ENCODE measurements at regions not wholly inside any gene's neighbourhood (a gene's known extent, or its start where the extent isn't known, plus 50 kb on each side); places are given as distances from the start of the nearest gene placed in this dataset.

DNA sequence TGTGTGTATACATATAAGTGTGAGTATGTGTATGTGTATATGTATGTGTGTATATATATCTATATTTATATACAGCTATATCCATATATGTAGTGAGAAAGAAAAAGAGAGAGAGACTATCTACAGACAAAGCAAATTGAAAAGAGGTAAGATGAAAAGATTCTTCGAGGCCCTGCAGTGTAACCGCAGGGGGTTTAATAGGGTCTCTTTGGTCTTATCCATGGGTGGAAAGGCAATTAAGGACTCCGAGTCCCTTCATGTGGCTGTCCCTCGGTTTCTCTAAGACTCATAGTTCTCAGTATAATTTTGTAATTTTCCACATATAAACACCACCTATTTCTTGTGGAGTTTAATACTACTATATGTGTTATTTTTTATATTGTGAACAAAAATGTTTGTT is 50.6 kb upstream of the JAZF1 start:
- no peak for DNase-seq (ENCODE audit: low spot score)

- DNase-seq (ENCODE audit: low spot score), result no peak
Observed at GRCh38 chr7:28236560-28236959, 56.0 kb upstream of the JAZF1 start.

DNA sequence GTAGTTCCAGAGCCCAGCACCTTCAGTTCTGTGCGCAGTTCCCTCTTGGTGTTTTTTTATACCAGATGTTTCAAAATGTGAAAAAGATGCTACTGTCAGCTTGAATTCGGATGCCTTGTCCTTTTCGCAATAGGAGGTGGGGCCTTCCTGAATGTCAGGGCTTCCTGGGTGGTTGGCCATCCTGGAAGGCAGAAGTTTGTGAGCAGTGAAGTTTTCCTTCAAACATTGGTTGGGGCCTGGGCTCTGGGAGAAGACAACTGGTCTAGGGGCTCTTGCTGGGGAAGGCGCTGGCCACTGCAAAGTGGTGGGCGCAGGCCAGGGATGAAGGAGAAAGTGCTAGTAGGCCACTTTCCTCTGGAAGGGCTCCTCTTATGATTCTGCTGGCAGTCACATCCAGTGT is 56.8 kb upstream of the JAZF1 start:
- no peak for DNase-seq (ENCODE audit: low spot score)

DNA sequence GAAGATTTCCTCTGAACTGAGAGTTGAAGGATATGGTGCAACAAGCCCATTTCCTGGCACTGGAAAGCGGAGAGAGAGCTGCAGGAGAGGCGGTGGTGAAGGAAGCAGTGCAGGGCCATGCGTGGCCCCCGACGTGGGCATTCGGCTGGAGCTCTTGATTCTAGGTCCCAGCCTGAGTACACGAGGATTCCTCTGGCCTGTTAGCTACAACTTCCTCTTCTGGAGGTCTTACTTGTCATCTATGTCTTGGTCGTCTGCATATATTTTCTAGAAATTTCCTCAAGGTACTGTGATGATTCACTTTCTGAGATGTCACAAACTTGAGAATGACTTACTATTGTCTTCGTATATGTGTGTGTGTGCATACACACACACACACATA is 59.2 kb upstream of the JAZF1 start:
- no peak for DNase-seq (ENCODE audit: low spot score)

DNA sequence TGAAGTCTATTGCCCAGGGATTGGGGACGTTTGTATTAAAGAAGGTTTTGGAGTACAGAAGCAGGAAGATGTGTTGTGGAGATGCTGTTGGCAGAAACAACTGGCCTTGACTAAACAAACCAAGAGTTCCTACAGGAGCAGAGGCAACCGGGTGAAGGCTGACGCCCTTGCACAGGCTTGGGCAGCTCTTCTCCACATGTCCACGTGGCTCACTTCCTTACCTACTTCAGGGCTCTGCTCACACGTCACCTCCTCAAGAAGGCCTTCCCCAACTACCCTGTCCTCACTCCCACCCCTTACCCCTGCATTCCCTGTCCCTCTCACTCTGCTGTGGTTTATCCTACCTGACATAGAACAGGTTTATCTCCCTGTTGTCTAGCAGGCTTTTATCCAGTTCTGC is 59.9 kb upstream of the JAZF1 start:
- no peak for DNase-seq (ENCODE audit: low spot score)

- DNase-seq (ENCODE audit: low spot score), result no peak
Observed at GRCh38 chr7:28243861-28244260, 63.3 kb upstream of the JAZF1 start.

DNA sequence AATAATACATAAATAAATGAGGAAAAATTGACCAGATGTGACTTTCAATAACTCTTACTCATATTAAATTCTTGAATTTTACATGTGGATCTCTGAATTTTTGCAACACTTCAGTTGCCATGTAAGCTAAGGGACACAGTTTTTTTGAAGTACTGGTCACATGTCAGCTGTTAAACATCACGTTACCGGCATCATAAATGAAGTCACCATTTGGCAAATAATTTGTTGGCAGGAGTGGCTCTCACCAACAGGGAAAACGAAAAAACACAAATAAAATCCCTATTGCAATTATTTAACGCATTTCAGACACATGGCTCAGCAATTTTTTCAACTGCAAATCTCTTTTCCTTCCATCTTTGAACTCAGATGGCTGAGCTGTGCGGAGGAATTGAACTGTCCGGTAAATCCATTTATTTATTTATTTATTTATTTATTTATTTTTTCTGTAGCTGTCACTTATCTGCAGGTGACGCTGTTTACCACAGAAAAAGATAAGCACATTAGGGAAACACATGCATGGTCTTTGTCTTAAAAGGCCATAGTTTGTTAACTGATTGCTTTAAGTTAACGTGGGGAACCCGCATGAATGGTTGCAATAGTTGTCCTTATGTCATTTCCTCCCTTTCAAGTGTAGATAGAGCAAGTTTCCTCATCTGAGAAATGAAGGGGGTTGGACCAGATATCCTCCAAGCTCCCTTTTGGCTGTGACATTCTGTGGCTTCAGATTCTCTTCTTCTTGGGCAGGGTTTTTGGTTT is 64.7 kb upstream of the JAZF1 start:
- DNase-seq (ENCODE audit: low spot score), result no peak

DNA sequence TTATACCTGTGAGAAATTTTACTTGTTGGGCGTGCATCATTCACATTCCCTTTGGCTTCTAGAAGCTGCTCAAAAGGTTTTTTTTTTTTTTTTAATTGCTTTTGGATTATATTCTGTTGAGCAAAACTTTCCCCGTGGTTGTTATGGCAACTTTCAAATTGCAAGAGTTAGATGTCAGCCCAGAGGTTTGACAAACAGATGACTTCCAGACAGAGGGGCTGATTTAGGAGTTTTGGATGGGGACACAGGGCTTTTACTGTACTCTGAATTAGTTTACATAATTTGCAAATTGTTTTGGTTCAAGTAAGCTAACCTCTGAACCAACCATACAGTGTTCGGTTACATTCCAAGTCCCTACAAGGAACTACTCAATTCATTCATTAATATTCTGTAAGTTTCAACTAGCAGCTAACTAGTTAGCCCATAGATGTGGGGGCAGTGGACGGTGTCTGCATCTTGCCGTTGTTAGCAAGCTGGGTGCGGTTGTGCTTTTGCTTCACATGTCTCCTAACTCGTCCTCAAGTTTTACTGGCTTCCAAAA is 66.4 kb upstream of the JAZF1 start:
- no peak for DNase-seq (ENCODE audit: low spot score)

DNA sequence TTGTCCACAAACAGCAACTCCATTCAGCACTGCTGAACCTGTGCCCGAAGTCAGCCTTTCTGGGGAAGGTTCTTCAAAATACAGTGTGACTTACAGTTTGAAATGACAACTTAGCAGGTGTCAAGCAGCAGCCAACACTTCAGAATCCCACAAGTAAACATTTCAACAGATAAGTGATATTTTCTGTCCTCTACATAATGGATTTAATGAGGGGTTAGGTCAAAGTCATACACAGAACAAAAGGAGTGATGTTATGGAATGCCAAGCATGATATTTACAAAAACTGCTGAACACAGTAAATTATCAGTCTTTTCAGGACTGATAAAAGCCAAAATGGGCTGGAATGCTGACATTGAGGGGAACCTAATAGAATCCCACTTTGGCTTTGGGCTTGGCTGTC is 77.6 kb upstream of the JAZF1 start:
- no peak for DNase-seq (ENCODE audit: low spot score)

DNA sequence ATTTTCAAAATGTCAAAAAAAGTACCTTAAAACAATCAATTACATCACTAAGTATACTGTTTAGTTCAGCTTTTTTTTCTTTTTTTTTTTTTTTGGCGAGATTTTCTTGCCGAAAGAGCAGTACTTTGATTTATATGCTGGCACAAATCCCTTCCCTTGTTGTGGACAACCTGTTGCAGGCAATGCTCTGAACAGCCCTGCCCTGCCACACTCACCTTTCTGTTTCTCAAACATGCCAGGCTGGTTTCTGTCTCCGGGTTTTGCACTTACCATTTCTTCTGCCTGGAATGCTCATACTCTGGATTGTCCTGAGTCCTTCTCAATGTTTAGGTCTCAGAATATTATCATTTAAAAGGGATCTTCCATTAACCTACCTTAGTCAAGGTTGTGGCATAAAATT is 80.4 kb upstream of the JAZF1 start:
- no peak for DNase-seq (ENCODE audit: low spot score)

DNA sequence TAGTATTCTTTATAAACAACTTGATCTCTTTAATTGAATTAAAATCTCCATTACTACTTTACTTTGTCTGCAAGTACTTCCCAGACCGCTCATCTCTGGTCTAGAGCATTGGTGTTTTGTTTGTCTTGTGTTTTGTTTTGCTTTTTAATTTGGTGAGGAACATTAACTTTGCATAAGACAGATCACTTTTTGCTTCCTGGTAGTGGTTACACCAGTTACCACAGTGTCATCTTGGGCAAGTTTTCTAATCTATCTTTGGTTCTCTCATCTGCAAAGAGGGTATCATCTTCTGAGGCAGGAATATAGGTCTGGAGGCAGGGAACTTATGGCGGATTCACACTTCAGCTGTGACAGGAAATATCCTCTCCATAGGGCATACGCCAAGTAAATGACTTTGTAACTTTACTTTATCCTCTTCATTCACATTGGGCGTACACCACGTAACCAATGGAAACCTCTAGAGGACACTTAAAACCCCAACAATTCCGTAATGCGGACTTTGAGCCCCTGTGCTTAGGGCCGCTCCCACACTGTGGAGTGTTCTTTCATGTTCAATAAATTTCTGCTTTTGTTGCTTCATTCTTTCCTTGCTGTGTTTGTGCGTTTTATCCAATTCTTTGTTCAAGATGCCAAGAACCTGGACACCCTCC is 83.2 kb upstream of the JAZF1 start:
- DNase-seq (ENCODE audit: low spot score), result no peak

DNA sequence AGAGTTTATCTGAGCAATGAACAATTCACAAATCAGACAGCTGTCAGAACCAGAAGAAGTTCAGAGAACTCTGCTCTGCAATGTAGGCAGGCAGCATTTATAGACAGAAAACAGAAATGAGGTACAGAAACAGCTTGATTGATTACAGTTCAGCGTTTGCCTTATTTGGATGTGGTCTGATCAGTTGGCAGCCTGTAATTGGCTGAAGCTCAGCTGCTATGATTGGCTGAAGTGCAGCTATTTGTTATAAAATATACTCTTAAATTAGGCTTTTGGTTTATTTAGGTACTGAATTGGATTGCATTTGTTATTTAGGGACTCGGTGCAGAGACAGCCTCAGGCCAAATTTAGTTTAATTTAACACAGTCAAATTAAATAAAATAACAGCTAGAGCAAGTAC is 85.8 kb upstream of the JAZF1 start:
- no peak for DNase-seq (ENCODE audit: low spot score)

DNA sequence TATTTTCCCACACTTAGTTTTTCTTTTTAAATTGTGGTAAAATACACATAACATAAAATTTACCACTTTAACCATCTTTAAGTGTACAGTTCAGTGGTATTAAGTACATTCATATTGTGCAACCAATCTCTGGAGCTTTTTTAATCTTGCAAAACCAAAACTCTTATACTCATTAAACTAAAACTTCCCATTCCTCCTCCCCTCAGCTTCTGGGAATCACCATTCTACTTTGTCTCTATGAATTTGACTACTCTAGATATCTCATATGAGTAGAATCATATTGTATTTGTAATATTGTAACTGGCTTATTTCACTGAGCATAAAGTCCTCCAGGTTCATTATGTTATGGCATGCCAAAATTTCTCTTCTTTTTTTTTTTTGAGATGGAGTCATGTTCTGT is 86.4 kb upstream of the JAZF1 start:
- DNase-seq (ENCODE audit: low spot score), result no peak

GRCh38 chr7:28269700-28270361 is 89.2 kb upstream of the JAZF1 start:
- no peak for DNase-seq (ENCODE audit: low spot score)

GRCh38 chr7:28270536-28270935 is 89.9 kb upstream of the JAZF1 start:
- no peak for DNase-seq (ENCODE audit: low spot score)

DNA sequence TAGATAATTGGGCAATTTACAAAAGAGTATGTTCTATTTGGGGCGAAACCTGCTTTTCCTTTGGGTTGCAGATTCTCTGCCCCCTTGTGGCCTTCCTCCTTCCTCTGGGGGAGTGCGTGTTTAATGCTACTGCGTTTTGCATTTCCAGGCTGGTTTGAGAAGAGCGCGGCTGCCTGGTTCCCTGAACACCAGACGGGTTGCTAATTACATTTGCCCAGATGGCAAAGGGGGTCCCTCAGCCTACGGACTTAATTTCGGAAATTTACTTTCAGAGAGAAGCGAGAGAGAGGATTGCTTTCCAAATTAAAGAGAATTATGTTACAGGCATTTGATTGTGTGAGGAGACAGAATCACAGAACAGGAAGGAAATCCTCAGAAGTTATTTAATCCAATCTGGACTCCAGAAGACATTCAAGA is 91.9 kb upstream of the JAZF1 start:
- peak; percentile 26 for DNase-seq (ENCODE audit: low spot score)

DNA sequence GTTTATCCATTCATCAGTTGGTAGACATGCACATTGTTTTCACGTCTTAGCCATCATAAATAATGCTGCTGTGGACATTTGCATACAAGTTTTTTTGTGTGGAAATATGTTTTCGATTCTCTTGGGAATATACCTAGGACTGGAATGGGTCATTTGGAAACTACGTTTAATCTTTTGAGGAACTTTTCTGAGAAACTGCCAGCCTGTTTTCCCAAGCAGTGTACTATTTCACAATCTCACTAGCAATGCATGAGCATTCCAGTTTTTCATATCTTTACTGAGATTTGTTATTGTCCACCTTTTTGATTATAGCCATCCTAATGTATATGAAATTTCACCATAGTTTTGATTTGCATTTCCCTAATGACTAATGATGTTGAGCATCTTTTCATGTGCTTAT is 95.7 kb upstream of the JAZF1 start:
- no peak for DNase-seq (ENCODE audit: low spot score)

DNA sequence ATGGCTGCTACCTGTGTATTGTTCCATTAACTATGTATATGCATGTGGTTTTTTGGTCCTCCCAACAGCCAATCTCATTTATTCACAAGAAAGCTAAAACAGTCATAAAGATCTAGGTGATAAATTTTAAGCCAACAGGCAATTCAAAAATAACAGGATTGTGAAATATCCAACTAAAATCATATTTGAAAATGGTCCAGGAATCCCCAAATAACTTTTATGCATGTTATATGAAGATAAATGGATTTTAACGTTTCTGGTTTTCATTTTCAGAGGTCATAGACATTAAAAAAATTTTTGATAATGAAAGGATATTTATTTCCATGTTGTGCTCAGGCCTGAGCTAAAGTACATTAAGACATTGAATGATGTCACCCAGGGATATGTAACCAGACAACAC is 96.8 kb upstream of the JAZF1 start:
- no peak for DNase-seq (ENCODE audit: low spot score)

- DNase-seq (ENCODE audit: low spot score), result no peak
Observed at GRCh38 chr7:28277958-28278357, 97.4 kb upstream of the JAZF1 start.

DNA sequence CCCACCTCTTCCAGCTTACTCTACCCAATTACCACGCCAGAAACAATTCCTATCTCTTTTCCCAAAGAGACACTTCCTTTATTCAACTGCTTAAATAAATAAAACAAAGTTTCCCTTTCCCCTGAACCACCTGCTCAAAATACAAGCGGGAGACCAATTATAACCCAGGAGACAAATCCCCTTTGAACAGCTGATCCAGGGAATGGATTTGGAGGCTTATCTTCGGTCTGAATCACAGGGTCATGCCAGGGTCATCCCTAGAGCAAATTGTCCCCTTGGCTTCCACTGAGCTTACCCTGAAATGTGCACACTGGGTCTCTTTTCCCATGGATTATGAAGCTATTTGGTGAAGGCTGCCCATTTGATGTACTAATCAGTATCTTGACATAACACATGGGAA is 99.9 kb upstream of the JAZF1 start:
- DNase-seq (ENCODE audit: low spot score), result no peak

- no peak for DNase-seq (ENCODE audit: low spot score)
Observed at GRCh38 chr7:28290496-28290895, 109.9 kb upstream of the JAZF1 start.

DNA sequence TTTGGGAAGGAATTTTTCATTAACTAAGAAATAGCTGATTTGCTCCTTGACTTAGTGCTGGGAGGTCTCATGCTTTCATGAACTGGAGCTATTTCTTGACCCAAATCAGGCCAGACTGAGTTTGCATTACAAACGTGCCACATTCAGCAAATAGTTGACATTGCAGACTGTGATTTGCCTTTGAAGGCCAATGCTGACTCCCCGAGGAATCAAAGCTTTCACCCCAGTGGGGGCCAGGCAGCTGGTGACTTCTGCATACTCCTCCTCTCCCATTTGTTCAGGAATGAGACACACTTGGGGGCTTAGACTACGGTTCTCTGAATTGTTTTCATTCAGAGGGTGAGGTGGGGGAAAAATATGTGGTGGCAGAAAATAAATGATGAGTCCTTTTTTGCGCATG is 111.0 kb upstream of the JAZF1 start:
- DNase-seq (ENCODE audit: low spot score), result no peak

DNA sequence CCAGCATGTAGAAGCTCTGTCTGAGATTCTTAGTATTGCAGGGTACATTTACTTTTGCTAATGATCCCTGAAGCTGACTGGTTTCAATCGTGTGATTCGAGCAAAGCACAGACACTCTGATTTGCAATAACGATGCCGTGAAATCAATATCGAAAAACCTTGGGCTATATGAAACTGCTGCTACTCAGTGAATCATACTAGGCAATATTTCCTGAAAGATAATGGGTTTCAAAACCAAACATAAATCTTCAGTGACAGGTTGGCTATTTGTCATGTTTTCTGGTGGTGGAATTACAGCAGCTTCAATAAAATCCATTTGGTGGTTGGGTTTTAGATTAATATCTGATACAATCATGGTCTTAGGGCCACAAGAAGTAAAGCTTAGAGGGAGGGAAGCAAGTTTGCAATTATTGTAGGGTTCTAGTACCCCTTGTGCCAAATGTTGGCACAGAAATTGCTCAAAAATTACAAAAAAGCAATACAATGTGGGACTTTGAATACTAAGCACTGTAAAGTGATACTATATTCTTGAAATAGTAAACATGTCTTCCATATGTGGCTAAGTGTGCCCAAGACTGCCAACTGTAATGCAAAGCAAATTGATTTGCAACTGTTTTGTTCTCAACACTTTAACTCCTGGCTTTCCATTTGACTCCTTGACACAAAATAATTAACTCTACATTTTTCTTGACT is 112.4 kb upstream of the JAZF1 start:
- no peak for DNase-seq (ENCODE audit: low spot score)
